ENCODE measurements at regions not wholly inside any gene's neighbourhood (a gene's known extent, or its start where the extent isn't known, plus 50 kb on each side); places are given as distances from the start of the nearest gene placed in this dataset.

DNA sequence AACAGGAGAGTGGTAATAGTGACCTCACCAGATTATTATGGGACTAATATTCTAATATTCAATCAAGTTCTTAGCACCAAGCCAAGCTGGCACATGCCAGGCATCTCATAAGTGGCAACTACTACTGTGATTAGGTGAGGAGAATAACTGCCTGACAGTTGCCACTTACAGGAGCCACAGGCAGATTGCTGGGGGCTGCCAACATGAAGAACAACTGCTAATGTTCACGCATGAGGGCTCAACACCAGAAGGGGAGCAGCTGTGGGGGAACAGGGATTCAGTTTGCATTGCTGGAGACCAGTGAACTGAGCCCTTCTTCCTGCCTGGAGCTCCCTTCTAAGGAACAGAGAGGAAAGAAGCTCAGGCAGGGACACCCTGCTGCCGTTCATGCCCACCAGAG is 504.5 kb downstream of the FOXO1 start:
- H3K4me3 ChIP-seq: no peak overlapping the region
- H3K9me3 ChIP-seq: no peaks in the 10 kb centered on the region
- H3K36me3 ChIP-seq (ENCODE audit: low read depth): no peaks in the 10 kb centered on the region
- DNase-seq (no peak), ATAC-seq (no peak)
- TF ChIP-seq, protein P1, sequence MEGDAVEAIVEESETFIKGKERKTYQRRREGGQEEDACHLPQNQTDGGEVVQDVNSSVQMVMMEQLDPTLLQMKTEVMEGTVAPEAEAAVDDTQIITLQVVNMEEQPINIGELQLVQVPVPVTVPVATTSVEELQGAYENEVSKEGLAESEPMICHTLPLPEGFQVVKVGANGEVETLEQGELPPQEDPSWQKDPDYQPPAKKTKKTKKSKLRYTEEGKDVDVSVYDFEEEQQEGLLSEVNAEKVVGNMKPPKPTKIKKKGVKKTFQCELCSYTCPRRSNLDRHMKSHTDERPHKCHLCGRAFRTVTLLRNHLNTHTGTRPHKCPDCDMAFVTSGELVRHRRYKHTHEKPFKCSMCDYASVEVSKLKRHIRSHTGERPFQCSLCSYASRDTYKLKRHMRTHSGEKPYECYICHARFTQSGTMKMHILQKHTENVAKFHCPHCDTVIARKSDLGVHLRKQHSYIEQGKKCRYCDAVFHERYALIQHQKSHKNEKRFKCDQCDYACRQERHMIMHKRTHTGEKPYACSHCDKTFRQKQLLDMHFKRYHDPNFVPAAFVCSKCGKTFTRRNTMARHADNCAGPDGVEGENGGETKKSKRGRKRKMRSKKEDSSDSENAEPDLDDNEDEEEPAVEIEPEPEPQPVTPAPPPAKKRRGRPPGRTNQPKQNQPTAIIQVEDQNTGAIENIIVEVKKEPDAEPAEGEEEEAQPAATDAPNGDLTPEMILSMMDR (IDR thresholded peaks at IDR 0.05): no peak
- no peaks in the 10 kb centered on the region for H3K4me1 ChIP-seq (ENCODE audit: low read depth)
- intact Hi-C loops (cut with DNase I, micrococcal nuclease): no loop called here

DNA sequence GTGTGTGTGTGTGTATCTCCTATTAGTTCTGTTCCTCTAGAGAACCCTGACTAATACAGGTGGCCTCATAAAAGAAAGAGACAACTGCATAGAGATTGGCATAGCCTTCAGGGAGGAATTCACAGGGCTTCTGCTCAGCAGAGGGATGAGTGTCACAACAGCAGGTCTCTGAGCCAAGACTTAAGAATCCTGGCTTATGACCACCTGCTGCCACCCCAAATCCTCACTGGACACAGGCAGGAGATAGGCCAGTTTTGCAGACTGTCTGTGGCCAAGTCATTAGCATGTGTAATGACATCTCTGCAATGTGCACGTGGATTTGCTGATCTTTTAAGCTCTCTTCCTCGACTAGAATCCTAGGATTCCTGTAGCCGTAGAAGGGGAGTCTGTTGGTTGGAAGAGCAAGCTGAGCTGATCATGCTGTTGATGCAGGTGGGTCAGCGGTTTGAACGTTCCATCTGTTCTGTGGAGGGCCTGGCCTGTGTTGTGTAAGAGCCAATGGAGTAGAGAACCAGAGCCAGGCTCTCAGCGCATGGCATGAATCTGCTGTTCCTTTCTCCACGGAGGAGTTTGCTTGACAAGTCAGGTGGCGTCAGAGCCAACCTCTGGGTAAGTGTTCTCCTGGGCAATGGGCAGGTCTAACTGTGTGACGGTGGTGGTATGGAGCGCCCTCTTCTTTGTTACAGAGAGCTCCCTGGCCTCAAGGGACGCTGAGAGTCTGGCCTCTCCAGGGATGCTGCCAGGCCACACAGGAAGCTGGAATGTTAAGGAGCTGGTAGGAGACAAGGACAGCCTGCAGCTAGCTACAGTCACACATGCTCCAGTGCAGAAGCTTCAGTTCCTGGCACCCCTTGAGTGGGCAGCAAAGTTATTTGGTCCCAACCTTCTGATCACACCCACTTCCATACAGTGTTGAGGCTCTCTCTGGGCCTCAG is 503.1 kb downstream of the FOXO1 start:
- no peaks in the 10 kb centered on the region for H3K36me3 ChIP-seq (ENCODE audit: low read depth)
- intact Hi-C loops (cut with DNase I, micrococcal nuclease): no loop called here
- TF ChIP-seq, protein P1 (IDR thresholded peaks at IDR 0.05): no peak
- no peak overlapping the region for H3K4me3 ChIP-seq
- no peaks in the 10 kb centered on the region for H3K4me1 ChIP-seq (ENCODE audit: low read depth)
- ATAC-seq (no peak), DNase-seq (no peak)
- H3K9me3 ChIP-seq: no peaks in the 10 kb centered on the region

DNA sequence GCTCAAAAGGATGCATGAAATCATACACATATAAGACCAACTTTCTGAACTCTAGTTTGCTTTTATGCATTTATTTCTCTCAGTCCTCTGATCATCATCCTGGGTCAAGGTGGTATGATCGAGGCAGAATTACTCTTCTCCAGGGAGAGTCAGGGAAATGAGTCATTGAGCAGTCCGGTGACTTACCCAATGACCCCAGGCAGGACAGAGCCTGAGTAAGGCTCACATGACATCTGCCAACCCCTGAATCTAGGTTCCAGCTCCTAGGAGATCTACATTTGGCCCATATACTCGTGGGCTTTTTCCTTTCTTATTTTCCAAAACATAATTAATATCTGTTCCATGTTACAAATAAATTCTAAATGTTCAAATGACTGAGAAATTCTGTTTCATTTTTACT is 502.3 kb downstream of the FOXO1 start:
- Histone ChIP-seq H3K9me3 (no peaks in the 10 kb centered on the region), H3K36me3 (ENCODE audit: low read depth) (no peaks in the 10 kb centered on the region), H3K4me1 (ENCODE audit: low read depth) (no peaks in the 10 kb centered on the region), H3K4me3 (no peak overlapping the region)
- DNase-seq (no peak), ATAC-seq (no peak)
- intact Hi-C loops (cut with DNase I, micrococcal nuclease): no loop called here
- TF ChIP-seq, protein P1 (IDR thresholded peaks at IDR 0.05): no peak

DNA sequence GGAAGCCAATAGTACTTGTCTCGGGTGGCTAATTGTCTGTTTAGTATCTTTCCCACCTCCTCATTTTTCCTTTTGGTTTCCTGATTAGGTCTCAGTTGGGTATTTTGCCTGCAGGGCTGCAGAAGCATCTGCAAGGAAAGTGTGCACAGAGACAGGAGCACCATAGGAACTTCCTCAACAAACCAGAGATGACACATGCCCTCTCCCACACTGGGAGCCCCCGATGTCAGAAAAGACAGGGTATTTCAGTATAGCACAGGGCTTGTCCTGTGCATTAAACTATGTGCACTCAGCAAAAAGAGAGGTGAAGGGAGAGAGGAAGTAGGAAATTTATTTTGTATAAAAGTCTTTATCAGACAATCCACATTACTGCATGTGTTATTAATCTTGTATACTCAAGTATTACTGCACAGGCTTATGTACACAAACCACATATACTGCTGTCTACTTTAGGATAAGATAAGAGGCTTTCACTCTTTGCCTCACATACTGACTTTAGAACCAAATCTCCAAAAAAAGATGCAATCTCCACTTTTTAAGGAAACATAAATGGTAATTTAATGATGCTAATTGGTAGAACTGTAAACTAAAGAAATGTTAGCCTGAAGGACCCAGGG is 501.0 kb downstream of the FOXO1 start:
- H3K4me3 ChIP-seq: no peak overlapping the region
- no peaks in the 10 kb centered on the region for H3K36me3 ChIP-seq (ENCODE audit: low read depth)
- no peaks in the 10 kb centered on the region for H3K4me1 ChIP-seq (ENCODE audit: low read depth)
- TF ChIP-seq, protein P1 (IDR thresholded peaks at IDR 0.05): no peak
- H3K9me3 ChIP-seq: no peaks in the 10 kb centered on the region
- intact Hi-C loops (cut with DNase I, micrococcal nuclease): no loop called here
- DNase-seq: no peak
- ATAC-seq: no peak

DNA sequence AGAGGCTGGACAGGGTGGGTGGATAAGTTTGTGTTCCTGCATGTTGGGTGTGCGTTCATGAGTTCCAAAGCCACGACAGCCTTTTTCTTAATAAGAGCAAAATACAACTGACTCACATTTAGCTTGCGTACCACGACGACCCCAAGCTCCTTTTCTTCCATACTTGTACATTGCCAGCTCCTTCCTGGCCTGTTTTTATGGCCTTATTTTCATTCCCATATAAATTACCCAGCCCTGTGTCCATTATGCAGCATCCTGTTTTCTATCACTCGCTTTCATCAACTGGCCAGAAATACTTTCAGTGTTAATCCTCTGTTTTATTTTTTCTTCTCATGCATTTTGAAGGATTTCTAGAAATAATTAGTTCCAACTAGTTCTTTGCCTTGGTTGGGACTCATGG is 499.1 kb downstream of the FOXO1 start:
- intact Hi-C loops (cut with DNase I, micrococcal nuclease): no loop called here
- Histone ChIP-seq H3K4me3 (no peak overlapping the region), H3K4me1 (ENCODE audit: low read depth) (no peaks in the 10 kb centered on the region), H3K36me3 (ENCODE audit: low read depth) (no peaks in the 10 kb centered on the region), H3K9me3 (no peaks in the 10 kb centered on the region)
- DNase-seq (no peak), ATAC-seq (no peak)
- TF ChIP-seq, protein P1 (IDR thresholded peaks at IDR 0.05): no peak

All from mucosa of descending colon (tissue), 3 donors.